Middle frontal gyrus (tissue), 1 donor: ENCODE measurements at regions not wholly inside any gene's neighbourhood (a gene's known extent, or its start where the extent isn't known, plus 50 kb on each side); places are given as distances from the start of the nearest gene placed in this dataset.

ENCODE experiments used
- DNase-seq: peaks from one replicate; pipeline ENCODE4 v3.0.0-alpha.2; 2015; ENCODE audit warnings: low spot score; ENCODE audit errors: extremely low spot score

GRCh38 chr6:113648698-113649097 is 208.4 kb upstream of the MARCKS start:
- no peak for DNase-seq

DNA sequence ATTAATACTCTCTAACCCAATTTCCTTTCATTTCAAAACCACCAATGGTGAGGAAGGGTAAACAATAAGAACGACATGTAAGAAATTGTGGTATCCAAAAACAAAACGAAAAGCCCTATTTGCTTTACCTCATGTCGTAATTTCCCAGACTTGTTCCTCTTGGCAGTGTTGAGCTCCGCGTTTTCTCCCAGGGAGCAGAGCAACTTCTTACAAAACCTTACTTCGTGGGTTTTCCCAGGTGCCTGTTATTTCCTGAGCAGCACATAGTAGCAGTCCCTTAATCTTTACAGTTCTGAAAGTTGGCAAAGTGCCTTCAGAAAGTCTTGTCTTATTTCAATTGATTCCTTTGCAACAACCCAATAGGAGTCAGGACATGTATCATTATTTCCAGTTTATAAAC is 207.9 kb upstream of the MARCKS start:
- DNase-seq: no peak

DNA sequence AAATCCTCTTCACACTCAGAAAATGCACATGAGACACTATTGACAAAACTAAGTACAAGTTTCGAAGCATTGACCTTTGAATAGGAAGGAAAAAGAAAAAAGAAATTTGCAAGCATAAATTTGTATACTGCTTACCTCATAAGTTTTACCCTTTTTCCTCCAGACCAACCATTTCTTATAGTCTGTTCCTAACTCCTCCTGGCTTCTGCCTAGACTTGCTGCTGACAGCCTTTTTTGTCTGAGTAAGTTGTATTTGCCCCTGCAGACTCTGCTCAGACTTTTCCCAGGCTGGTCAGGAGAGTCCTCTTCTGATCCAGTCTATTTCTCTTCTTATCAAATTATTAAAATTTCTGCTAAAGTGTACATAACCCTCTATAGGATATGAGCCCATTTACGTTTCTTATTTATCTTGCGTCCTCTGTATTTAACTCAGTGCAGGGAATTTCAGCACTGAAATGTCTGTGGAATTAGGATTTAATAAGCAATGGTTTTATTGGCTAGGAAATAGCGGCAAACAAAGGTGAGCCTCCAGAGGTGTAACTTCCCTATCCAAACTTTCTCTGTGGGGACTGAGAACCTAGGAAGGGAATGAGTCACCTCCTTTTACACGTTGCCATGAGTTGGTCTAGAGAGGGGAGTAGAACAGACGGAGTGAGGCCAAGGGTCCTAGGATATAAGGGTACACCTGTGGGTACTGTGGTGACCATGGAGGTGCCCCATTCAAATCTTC is 207.1 kb upstream of the MARCKS start:
- no peak for DNase-seq

DNA sequence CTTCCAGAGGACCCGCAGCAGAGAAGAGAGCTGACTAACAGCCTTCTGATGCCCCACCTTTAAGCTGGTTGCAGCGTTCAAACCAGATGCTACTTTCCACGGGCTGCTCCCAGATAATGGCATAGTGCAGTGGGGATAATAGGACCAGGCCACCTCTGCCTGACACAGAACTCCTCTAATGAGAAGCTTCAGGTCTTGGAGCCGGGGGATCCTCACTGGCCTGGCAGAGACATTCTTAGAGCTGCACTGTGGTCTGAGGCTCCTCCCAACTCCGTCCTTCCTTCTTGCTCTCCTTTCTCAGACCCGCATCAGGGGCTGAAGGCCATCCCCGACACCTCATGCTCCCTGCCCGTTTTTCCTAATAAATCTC is 206.6 kb upstream of the MARCKS start:
- DNase-seq: no peak

- DNase-seq: no peak
These were observed 206.0 kb upstream of the MARCKS start for GRCh38 chr6:113651120-113651519.

DNA sequence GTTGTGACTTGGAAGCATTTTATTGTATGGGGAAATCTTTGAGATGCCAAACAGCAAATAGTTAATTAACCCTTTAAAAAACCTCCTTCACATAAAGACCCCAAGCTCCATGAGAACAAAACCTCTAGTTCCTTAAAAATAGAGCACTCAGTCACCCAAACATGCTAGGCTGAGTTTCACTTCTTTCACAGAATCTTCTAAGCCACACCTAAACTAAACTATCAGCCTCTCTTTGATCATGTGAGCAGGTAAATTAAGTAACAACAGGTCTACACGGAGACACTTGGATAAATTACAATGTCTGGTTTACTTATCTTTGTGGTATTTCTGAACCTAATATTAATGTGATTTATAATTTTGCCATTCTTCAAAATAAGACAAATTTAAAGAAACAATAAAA is 205.2 kb upstream of the MARCKS start:
- no peak for DNase-seq

- no peak for DNase-seq
These were observed 203.9 kb upstream of the MARCKS start for GRCh38 chr6:113653275-113653674.

DNA sequence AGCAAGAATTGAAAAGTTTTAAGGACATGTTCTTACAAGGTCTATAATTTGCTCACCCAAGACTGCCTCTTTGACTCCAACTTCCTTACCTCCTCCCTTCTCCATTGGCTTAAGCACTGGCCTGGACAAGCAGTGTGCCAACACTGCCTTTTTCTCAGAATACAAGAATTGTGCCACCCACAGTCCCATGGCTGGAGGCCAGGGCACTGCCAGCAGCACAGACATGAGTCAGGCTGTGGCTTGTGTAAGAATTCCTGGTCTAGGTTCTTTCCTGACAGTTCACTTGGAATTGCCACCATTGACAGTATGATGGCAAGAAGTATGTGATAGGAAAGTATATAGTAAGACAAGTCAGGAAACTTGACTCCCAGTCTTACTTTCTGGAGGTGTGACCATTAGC is 202.7 kb upstream of the MARCKS start:
- no peak for DNase-seq

DNA sequence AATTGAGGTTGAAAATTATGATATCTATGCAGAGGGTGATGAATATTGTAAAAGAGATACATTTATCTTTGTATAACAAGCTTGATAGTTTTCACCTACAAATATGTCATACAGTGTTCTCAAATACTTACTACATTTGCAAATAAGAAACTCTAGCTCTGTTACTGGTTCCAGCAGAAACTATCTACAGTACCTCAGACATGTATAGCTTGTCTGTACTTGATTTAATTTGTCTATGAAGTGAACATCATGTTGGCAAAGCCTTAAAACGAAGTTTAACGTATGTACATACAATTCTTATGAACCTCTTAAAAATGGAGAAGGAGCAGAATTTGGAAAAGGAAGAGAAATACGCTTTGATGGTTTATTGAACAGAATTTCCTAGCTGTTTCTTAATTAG is 201.4 kb upstream of the MARCKS start:
- no peak for DNase-seq

GRCh38 chr6:113659762-113660404 is 197.3 kb upstream of the MARCKS start:
- no peak for DNase-seq

DNA sequence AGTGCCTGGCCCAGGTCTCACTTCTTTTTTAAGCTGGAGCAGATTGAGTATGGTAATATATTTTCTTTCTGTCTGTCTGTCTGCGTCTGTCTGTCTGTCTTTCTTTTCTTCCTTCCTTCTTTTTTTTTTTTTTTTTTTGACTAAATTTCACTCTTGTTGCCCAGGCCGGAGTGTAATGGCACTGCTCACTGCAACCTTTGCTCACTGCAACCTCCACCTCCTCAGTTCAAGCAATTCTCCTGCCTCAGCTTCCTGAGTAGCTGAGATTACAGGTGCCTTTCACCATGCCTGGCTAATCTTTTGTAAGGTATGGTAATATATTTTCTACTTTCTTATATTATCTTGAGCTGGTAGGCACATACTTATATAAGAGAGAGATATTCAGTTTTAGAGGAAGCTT is 196.3 kb upstream of the MARCKS start:
- DNase-seq: no peak

DNA sequence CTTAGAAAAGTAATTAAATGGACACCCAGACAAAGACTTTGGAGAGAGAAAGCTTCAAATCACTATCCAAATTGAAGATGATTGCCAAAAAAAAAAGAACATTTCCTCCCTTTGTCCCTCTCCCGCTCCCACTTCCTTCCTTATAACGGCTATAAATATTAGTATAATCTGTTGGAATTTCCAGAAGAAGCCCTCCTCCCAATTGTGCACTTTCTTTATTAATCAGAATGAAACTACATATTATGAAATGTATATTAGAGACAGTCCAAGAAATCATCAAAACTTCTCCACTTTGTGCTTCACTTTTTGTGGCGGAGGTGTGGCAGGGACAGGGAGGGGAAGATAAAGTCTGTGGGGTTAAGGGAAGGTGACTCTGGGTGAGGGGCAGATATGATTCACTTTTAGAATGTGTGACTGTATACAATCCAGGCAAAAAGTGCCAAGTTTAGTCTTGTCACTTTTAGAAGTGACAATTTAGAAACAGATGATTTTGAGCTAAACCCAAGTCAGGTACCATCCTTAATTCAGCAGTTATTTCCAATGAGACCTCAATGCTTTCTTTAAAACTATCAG is 195.0 kb upstream of the MARCKS start:
- no peak for DNase-seq

DNA sequence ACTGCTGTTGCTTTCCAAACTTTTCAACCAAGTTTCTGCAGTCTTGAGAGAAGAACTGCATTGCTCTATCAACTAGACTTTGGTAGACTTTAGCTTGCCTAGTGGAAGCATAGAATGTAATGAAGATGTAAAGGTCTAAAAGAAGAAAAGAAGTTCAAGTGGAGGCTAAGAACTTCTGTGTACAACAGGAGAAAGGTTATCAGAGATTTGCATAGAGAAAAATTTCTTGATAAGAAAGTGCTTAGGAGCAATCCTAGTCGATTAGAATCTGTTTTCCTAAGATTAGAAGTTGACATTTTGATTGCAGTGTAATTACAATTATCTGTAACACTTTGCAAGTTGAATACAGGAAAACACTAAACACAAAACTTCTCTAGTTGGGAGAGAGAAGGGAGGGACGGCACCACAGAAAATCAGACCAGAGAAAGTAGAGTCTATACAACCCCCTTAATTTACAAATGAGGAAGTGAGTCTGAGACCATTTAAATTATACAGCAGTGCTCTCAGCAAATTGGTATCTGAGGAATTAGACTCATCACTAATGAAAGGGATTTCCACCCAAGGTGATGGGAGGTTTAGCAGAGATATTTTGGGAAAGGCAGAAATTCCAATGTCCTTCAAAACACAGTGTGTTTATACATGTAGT is 194.3 kb upstream of the MARCKS start:
- no peak for DNase-seq

- DNase-seq: no peak
These were observed 192.2 kb upstream of the MARCKS start for GRCh38 chr6:113664909-113665308.

DNA sequence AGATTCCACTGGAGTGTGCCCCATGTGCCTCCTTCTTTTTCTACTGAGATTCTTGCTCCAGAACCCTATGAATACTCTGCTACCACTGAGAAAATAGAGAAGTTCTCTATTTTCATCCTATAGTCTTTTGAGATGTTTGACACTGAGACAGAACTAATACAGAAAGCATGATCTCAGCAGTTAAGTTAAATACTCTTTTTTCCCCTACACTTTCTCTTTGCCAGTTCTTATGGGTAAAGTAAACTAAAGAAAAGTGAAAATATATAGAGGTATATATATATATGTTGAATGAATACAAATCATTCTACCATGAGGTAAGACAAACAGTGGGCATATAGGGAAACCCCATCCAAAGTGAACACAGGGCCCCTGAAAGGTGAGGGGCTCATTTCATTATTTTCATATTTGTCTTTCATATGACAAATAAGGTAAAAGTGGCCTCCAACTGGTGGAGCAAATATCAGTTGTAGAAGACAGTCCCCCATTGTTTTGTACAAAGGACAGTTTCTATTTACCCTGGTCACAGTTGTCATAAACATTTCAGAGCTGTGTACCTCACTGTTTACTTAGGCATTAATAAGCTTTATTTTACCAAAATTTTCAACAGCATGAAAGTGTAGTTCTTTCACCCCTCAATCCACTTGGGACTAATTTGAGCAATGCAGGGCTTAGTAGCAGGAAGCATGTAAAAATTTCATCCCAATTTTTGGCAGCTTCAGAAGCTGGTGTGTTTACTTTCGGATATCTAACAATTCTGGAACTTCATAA is 188.3 kb upstream of the MARCKS start:
- DNase-seq: no peak

DNA sequence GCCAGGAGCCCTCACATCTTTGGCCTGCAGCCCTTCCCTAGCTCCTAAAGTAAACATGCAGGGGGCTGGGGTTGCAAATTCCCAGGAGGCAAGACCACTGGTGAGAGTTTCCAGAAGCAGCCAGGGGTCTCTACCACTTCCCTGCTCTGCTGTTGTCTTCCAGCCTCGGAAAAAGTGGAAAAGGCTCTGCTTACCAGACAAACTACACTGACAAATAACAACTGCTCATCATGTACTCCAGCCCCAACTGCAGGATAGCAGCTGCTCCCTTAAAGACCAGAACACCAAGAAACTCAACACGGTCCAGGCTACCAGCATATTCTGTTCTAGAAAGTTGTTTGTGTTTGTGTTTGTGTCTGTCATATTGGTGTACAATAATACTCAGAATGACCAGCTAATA is 187.5 kb upstream of the MARCKS start:
- DNase-seq: no peak

DNA sequence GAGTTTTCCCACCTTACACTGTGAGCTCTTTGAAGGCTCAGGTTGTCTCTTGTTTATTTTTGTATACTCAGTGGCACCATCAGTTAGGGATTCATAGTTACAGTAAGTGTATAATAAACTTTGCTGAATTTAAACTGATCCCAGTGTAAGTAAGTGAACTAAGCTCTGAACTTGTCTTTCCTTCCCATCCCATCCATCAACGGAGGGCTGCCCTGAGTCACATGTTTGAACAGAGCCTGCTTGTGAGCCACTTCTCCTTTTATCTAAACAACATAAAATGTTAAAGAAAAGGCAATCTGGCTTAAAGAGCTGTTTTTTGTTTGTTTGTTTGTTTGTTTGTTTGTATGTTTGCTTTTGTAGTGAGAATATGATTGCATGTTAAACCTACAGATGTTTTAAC is 185.7 kb upstream of the MARCKS start:
- DNase-seq: no peak

- DNase-seq: no peak
These were observed 184.5 kb upstream of the MARCKS start for GRCh38 chr6:113672491-113673149.

DNA sequence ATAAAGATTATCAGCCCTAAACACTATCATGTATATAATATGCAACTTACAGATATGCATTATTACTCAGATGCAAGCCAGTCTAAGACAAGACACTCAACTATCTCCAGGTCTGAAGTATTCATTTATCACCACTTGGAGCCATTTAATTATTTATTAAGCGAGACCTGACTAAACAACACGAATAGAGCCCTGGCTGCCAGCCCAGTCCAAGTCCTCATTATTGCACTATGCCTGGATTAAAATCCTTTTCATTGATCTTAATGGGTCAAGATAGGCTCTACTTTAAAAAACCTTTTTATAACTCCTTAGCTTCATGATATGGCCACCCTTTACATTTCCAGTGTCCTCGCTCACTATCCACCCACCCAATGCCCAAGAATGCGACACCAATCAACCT is 183.1 kb upstream of the MARCKS start:
- DNase-seq: no peak

DNA sequence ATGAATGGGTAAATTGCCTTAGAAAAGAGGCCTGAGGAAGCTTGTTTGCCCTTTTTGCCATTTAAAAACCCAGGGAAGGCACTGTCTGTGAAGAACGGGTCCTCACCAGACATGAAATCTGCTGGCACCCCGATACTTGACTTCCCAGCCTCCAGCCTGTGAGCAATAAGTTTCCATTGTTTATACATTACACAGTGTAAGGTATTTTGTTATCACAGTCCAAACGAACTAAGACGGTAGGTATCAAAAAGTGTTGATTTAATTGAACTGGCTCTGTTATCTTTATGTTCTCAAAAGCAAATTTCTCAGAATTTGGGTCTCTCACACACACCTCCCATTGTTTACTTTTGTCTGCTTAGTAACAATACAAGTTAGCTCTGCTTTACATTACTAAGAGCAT is 181.1 kb upstream of the MARCKS start:
- DNase-seq: no peak

DNA sequence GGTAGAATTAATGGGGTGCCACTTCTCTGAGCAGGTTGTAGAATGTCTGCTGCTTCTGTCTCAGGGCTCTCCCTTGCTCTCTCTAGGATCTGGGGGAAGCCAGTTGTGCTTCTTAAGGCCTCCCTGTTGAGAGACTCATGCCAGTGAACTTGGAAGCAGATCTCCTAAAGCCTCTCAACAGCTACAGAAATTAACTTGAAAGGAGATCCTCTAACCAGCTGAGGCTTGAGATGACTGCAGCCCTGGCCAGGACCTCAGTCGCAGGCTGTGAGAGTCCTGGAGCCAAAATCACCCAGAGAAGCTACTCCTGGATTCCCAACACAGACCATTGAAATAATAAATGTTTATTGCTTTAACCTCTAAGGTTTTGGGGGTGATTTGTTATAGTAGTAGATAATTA is 180.2 kb upstream of the MARCKS start:
- DNase-seq: no peak
